Iris pigment epithelial cell (primary cell): ENCODE measurements at regions not wholly inside any gene's neighbourhood (a gene's known extent, or its start where the extent isn't known, plus 50 kb on each side); places are given as distances from the start of the nearest gene placed in this dataset.

ENCODE experiments used
- DNase-seq: peaks from one replicate; pipeline ENCODE4 v3.0.0-alpha.2; 2011; ENCODE audit warnings: low read depth

DNA sequence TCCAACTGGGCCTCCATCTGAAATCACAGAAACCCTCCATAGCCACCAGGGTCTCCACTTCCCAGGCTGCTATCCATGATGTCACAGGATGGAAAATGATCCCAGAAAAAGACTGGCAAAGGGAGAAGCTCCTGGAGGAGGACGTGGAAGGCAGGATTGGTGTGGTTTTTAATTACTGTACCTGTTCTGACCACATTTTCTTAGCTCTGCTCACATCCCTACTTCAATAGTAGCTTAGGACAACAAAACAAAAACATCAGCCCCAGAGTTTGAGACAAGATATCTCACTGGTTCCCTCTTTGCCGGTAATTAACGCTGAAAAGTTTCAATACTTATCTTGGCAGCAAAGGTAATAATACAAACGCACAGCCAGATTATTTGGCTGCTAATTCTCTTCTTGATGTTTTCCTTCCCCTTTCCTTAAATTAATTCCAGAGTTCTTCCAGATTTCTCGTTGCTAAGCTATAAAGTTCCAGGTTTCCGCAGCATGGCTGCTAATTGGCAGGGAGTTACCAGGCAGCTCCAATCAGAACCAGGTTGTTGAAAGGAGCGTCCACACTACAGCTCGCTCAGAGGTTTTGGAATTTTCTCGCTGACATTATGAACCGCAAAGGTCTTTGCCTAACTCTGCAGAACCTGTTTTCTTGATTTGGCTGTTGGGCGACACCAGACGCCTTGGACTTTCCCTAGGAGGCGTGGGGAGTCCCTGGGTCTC is 263.4 kb downstream of the MRTFB start:
- DNase-seq: peak; percentile 73

GRCh38 chr16:14333361-14333760 is 262.2 kb downstream of the MRTFB start:
- no peak for DNase-seq

- DNase-seq: no peak
Observed at GRCh38 chr16:14331020-14331419, 259.9 kb downstream of the MRTFB start.

DNA sequence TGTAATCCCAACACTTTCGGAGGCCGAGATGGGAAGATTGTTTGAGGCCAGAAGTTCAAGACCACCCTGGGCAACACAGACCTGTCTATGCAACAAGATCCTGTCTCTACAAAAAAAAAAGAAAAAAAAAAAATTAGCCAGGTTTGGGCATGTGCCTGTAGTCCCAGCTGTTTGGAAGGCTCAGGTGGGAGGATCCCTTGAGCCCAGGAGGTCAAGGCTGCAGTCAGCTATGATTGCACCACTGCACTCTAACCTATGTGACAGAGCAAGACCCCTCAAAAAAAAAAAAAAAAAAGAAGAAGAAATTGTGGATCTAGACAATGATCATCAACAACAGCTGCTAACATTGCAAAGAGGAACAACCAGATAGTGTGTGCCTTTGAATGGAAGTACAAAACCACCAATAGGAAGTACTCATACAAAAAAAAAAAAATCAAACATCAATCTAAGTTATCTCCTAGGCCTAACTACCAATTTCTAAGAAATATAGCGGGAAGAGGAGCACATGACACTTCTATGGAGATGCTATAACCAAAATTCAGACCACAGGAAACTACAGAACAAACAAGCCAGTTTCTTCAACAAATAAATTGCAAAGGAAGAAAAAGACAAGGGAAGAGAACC is 258.7 kb downstream of the MRTFB start:
- DNase-seq: no peak

GRCh38 chr16:14325502-14326401 is 254.6 kb downstream of the MRTFB start:
- peak; percentile 48 for DNase-seq

DNA sequence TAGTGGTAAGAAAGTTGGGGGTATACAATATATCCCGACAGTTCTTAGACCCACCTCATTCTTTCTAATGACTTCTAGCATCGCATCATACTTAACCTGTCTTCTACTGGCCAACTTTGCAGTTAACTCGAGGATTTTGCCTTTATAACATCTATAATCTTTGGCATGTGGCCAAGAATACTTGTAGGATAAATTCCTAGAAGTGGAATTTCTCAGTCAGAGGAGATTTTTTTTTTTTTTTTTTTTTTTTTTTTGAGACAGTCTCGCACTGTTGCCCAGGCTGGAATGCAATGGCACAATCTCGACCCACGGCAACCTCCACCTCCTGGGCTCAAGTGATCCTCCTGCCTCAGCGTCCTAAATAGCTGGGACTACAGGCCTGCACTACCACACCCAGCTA is 253.5 kb downstream of the MRTFB start:
- peak; percentile 54 for DNase-seq

GRCh38 chr16:14322186-14322585 is 251.1 kb downstream of the MRTFB start:
- no peak for DNase-seq

- DNase-seq: no peak
Observed at GRCh38 chr16:14321542-14321941, 250.4 kb downstream of the MRTFB start.

DNA sequence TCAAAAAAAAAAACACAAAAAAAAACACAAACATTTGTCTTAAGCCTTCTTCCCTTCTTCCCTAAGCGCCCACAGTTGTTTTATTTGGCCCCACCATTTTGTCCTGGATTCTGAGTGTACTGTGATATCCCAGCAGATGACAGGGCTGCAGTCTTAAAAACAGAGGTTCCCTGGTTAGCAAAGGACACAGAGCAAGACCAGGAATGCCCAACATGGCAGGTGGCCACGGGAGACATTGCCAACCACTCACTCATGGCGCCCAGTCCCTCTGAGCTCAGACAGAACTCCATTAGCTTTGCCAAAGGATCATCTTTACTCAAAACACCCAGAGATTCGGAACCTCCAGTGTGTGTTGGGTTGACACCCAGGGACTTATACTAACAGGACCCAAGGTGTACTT is 249.3 kb downstream of the MRTFB start:
- DNase-seq: no peak
